Body of pancreas (tissue), 4 donors: ENCODE measurements at regions not wholly inside any gene's neighbourhood (a gene's known extent, or its start where the extent isn't known, plus 50 kb on each side); places are given as distances from the start of the nearest gene placed in this dataset.

Experiments
- ATAC-seq: fragments of 150-250 bp; one replicate; pipeline ENCODE4 v1.9.1; 2016
- DNase-seq, 4 donors: peaks; one replicate each; pipeline ENCODE4 v3.0.0-alpha.2; 2019
- H3K27ac ChIP-seq, 4 donors: fragments of 200-600 bp; sonication (generic); 1 replicate in 3 of 4; 2 replicates in 1 of 4; pipeline versions ENCODE4 v1.5.1 to v1.6.1; 2016 to 2019; ENCODE audit warnings: mild to moderate bottlenecking in 1 of 4, mixed read lengths in 1 of 4, moderate library complexity in 1 of 4
- H3K27me3 ChIP-seq, 2 donors: fragments of 200-600 bp; sonication (generic); one replicate each; pipeline ENCODE4 v1.6.0; 2016; ENCODE audit warnings: mild to moderate bottlenecking in 1 of 2
- H3K36me3 ChIP-seq, 2 donors: fragments of 200-600 bp; sonication (generic); replicated peaks in 1 of 2; 2 replicates each; pipeline ENCODE4 v1.5.1; 2016; ENCODE audit warnings: low read depth in 2 of 2; ENCODE audit not compliant: insufficient read depth in 1 of 2
- H3K4me1 ChIP-seq: fragments of 200-600 bp; sonication (generic); one replicate; pipeline ENCODE4 v1.6.0; 2016
- H3K4me3 ChIP-seq, 2 donors: fragments of 200-600 bp; sonication (generic); 1 replicate in 1 of 2; 2 replicates in 1 of 2; pipeline ENCODE4 v1.5.1; 2016 to 2019
- H3K9me3 ChIP-seq, 3 donors: fragments of 200-600 bp; sonication (generic); 1 replicate in 2 of 3; 2 replicates in 1 of 3; pipeline ENCODE4 v1.5.1; 2016
- CTCF ChIP-seq, 7 experiments: fragments of 450-650 bp in 4 of 7; fragments of 200-600 bp in 3 of 7; sonication (generic) in 3 of 7; IDR thresholded peaks; one replicate each; pipeline ENCODE4 v1.5.1; 2016 to 2019; ENCODE audit warnings: antibody characterized with exemption in 7 of 7
- POLR2A ChIP-seq, 3 donors: fragments of 450-650 bp; IDR thresholded peaks; one replicate each; pipeline ENCODE4 v1.6.1; 2016; ENCODE audit warnings: antibody characterized with exemption in 3 of 3, mild to moderate bottlenecking in 2 of 3
- WGBS, 2 donors: methylation state at CpG; one replicate each; pipeline ENCODE4 v1.1.5; 2017; 5-methylcytosine and 5-hydroxymethylcytosine counted together
- intact Hi-C: fragments of 100-400 bp; cut with DNase I; formaldehyde crosslinking; loops from one replicate; pipeline ENCODE4 v1.15.1; 2023

- Histone ChIP-seq H3K36me3 (no peaks in the 10 kb centered on the region), H3K27ac (no peak overlapping the region), H3K4me1 (no peaks in the 10 kb centered on the region), H3K9me3 (no peaks in the 10 kb centered on the region), H3K4me3 (no peak overlapping the region), H3K27me3 (no peaks in the 10 kb centered on the region)
- intact Hi-C loops: no loop called here
- ATAC-seq (no peak), DNase-seq (no peak)
- TF ChIP-seq POLR2A (IDR thresholded peaks at IDR 0.05) (no peak), CTCF (IDR thresholded peaks at IDR 0.05) (no peak)
- 80 to 81% methylated on average over 3 of the region's 3 CpGs for WGBS, 2 donors
Observed at GRCh38 chr4:126637706-126638105, 995.1 kb upstream of the INTU start.

GRCh38 chr4:126647320-126647719 lies 985.4 kb upstream of the INTU start:
- DNase-seq (no peak), ATAC-seq (no peak)
- WGBS, 2 donors: 39 to 49% methylated on average over 3 of the region's 3 CpGs

GRCh38 chr4:126647756-126648397 lies 984.9 kb upstream of the INTU start:
- TF ChIP-seq POLR2A (IDR thresholded peaks at IDR 0.05) (no peak), CTCF (IDR thresholded peaks at IDR 0.05) (no peak)
- ATAC-seq: no peak
- DNase-seq: no peak
- H3K4me1 ChIP-seq: no peaks in the 10 kb centered on the region
- no peaks in the 10 kb centered on the region for H3K27me3 ChIP-seq
- H3K9me3 ChIP-seq: no peaks in the 10 kb centered on the region
- H3K4me3 ChIP-seq: no peak overlapping the region
- WGBS, 2 donors: 61 to 63% methylated on average over 3 of the region's 3 CpGs
- H3K27ac ChIP-seq: no peak overlapping the region
- intact Hi-C loops: no loop called here
- no peaks in the 10 kb centered on the region for H3K36me3 ChIP-seq

More at GRCh38 chr4:126647320-126647719, 985.4 kb upstream of the INTU start:
- Histone ChIP-seq H3K4me3 (no peak overlapping the region), H3K36me3 (no peaks in the 10 kb centered on the region), H3K9me3 (no peaks in the 10 kb centered on the region), H3K27ac (no peak overlapping the region), H3K27me3 (no peaks in the 10 kb centered on the region), H3K4me1 (no peaks in the 10 kb centered on the region)
- intact Hi-C loops: no loop called here
- no peak for TF ChIP-seq POLR2A (IDR thresholded peaks at IDR 0.05)
- TF ChIP-seq CTCF (IDR thresholded peaks at IDR 0.05): no peak

GRCh38 chr4:126658411-126658810 lies 974.3 kb upstream of the INTU start:
- Histone ChIP-seq H3K4me3 (no peak overlapping the region), H3K27me3 (no peaks in the 10 kb centered on the region), H3K27ac (no peak overlapping the region), H3K9me3 (no peaks in the 10 kb centered on the region), H3K36me3 (no peaks in the 10 kb centered on the region), H3K4me1 (no peaks in the 10 kb centered on the region)
- TF ChIP-seq CTCF (IDR thresholded peaks at IDR 0.05): no peak
- TF ChIP-seq POLR2A (IDR thresholded peaks at IDR 0.05): no peak
- 49 to 61% methylated on average over 1 of the region's 1 CpG for WGBS, 2 donors
- no peak for DNase-seq
- intact Hi-C loops: no loop called here
- no peak for ATAC-seq

GRCh38 chr4:126661194-126661593 lies 971.6 kb upstream of the INTU start:
- intact Hi-C loops: no loop called here
- Histone ChIP-seq H3K4me1 (no peaks in the 10 kb centered on the region), H3K27ac (no peak overlapping the region), H3K9me3 (no peaks in the 10 kb centered on the region), H3K4me3 (no peak overlapping the region), H3K36me3 (no peaks in the 10 kb centered on the region), H3K27me3 (no peaks in the 10 kb centered on the region)
- no peak for ATAC-seq
- no peak for DNase-seq
- no peak for TF ChIP-seq POLR2A (IDR thresholded peaks at IDR 0.05)
- no peak for TF ChIP-seq CTCF (IDR thresholded peaks at IDR 0.05)
